ENCODE measurements at regions not wholly inside any gene's neighbourhood (a gene's known extent, or its start where the extent isn't known, plus 50 kb on each side); places are given as distances from the start of the nearest gene placed in this dataset.

DNA sequence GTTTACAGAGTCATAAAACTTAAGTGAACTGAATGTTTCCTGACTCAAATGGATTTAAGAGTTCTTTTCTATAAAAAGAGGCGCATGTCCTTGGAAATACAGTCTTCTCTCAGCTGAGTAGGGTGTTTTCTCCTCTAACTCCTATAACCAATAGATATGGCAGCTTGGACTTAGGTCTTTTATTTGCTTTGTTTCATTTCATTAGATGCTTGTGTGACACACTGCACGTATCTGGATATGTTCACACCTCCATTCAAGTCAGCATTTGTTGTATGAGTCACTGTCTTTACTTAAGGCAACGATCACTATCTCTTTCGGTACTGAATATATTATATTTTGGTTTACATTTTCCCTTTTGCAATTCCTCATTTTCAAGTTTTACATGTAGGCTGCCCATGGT, 136.6 kb downstream of the ARSF start:
- Histone ChIP-seq H3F3A (replicated peaks; ENCODE audit: low read depth) (no peaks in the 10 kb centered on the region), H3K27ac (ENCODE audit: low read depth) (no peak overlapping the region), H3K4me3 (no peak overlapping the region), H3K4me1 (ENCODE audit: insufficient read depth) (peaks cover 8% of the 10 kb centered on the region; the same call in 1 of the 2 replicates), H3K4me2 (no peak overlapping the region), H3K36me3 (ENCODE audit: insufficient read depth) (no peaks in the 10 kb centered on the region), H2AFZ (no peak overlapping the region), H3K79me2 (replicated peaks; ENCODE audit: insufficient read depth) (no peaks in the 10 kb centered on the region), H3K27me3 (ENCODE audit: insufficient read depth) (no peaks in the 10 kb centered on the region), H4K20me1 (replicated peaks; ENCODE audit: insufficient read depth) (no peaks in the 10 kb centered on the region), H3K9me2 (ENCODE audit: insufficient read depth) (no peaks in the 10 kb centered on the region)
- Mint-ChIP-seq H3K36me3 (ENCODE audit: low read depth) (no peaks in the 10 kb centered on the region), H3K9me3 (no peaks in the 10 kb centered on the region), H3K27ac (no peak overlapping the region), H3K4me3 (no peak overlapping the region), H3K4me1 (peaks cover 15% of the 10 kb centered on the region), H3K27me3 (ENCODE audit: insufficient read depth, low read depth, poor library complexity) (peaks cover 4% of the 10 kb centered on the region)
- ATAC-seq (no peak), DNase-seq (ENCODE audit: low spot score) (no peak)
- TF ChIP-seq NANOG (IDR thresholded peaks at IDR 0.05; ENCODE audit: borderline replicate concordance), result no peak
- no peak for TF ChIP-seq CTCF (conservative IDR thresholded peaks at IDR 0.05; ENCODE audit: low read depth in 2 of 2)
- no peak for TF ChIP-seq REST (IDR thresholded peaks at IDR 0.05; ENCODE audit: unreplicated experiment)
- no peak for TF ChIP-seq EZH2 (IDR thresholded peaks at IDR 0.05; ENCODE audit: low read depth, unreplicated experiment)
- no peak for TF ChIP-seq ZNF331 (CRISPR knock-in tag; IDR thresholded peaks at IDR 0.05; ENCODE audit: low read depth)
- no peak for TF ChIP-seq EZH2phosphoT487 (IDR thresholded peaks at IDR 0.05; ENCODE audit: unreplicated experiment)
- no peak for TF ChIP-seq JUNB (IDR thresholded peaks at IDR 0.05; ENCODE audit: unreplicated experiment)
- TF ChIP-seq STAT1 (IDR thresholded peaks at IDR 0.05; ENCODE audit: unreplicated experiment), result no peak
- no peak for TF ChIP-seq POLR2AphosphoS5 (IDR thresholded peaks at IDR 0.05; ENCODE audit: low read depth)
- TF ChIP-seq, protein P1, sequence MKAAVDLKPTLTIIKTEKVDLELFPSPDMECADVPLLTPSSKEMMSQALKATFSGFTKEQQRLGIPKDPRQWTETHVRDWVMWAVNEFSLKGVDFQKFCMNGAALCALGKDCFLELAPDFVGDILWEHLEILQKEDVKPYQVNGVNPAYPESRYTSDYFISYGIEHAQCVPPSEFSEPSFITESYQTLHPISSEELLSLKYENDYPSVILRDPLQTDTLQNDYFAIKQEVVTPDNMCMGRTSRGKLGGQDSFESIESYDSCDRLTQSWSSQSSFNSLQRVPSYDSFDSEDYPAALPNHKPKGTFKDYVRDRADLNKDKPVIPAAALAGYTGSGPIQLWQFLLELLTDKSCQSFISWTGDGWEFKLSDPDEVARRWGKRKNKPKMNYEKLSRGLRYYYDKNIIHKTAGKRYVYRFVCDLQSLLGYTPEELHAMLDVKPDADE (IDR thresholded peaks at IDR 0.05), result no peak
- no peak for TF ChIP-seq ZNF114 (CRISPR knock-in tag; IDR thresholded peaks at IDR 0.05)
- TF ChIP-seq ZNF462 (CRISPR knock-in tag; IDR thresholded peaks at IDR 0.05), result no peak
- TF ChIP-seq CREB1 (CRISPR knock-in tag; IDR thresholded peaks at IDR 0.05; ENCODE audit: low read depth), result no peak
